NCI-H2029 treated with DMSO at 0.1 percent for 48 hours (cell line): ENCODE measurements at regions not wholly inside any gene's neighbourhood (a gene's known extent, or its start where the extent isn't known, plus 50 kb on each side); places are given as distances from the start of the nearest gene placed in this dataset.
"Not testable (repeated sequence)": the region's sequence is repeated elsewhere in the genome, so short reads cannot be mapped to it uniquely, and the experiment has no call there.

Experiments used
- DNase-seq: peaks from one replicate; lab custom pipeline; 2025; lab: John Stamatoyannopoulos, UW

DNA sequence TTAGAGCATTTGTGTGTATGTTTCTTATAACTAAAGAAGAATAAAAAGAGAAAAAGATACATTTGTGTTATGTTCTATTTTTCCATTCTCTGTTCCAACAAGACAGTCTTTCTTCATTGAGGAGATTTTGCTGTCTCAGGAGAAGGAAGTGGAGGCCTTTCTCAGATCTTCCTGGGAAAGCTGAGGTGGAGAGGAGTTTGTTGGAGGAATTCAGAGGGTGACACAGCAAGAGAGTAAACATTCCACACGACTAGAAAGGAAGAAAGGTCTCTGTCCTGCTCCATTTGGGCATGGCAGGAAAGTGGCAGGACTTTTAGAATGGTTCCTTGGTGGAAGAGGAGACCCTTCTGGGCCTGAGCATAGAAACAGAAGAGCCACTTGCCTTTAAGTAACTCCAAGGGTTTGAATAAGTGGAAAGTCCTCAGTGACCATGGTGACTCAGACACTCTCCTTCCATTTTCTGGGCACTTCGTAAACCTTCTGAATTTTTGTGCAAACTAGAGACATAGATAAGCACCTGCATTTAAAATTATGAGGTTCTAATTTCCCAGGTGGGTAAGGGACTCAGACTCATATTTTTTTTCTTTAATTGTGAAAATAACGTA is 52.3 kb upstream of the COL5A2 start:
- DNase-seq = no peak

DNA sequence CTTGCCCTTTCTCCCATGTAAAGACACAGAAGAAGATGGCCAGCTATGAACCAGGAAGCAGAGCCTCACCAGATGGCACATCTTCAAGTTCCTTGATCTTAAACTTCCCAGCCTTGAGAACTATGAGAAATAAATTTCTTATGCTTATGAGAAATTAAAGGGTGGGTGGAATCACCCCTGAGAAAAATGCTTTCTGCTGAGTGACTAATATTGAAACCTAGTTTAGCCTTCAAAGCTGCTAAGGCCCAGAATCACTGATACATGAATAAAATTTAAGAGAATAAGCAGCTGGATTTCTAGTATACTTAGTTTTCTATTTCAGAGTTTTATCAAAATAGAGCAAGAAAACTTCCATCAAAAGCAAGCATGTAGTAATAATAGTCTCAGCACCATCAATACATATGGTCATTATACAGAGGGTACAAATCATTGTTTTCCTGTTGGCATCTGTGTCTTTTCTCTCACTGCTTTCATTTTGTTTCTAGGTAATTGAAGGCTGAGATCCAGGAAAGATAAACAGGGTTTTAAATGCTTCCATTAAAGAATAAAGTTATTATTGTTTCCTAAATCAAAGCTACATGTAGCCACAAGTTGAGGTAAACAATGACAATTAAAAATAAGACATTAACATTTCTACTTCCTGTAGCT is 53.3 kb upstream of the COL5A2 start:
- DNase-seq = no peak

DNA sequence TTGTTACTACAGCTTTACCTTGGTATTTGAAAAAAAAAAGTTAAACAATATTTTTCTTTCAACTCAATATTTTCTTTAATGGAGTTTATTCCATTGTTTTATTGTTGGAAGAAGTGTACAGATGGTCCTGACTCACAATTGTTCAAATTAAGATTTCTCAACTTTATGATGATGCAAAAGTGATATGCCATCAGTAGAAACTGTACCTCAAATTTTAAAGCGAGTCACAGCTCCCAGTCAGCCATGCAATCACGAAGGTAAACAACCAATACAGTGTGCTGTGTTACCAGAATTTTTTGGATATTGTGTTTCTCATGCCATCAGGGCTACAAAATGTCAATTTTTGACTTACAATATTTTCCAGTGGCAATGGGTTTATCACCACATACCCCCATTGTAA is 54.0 kb upstream of the COL5A2 start:
- DNase-seq = no peak

DNA sequence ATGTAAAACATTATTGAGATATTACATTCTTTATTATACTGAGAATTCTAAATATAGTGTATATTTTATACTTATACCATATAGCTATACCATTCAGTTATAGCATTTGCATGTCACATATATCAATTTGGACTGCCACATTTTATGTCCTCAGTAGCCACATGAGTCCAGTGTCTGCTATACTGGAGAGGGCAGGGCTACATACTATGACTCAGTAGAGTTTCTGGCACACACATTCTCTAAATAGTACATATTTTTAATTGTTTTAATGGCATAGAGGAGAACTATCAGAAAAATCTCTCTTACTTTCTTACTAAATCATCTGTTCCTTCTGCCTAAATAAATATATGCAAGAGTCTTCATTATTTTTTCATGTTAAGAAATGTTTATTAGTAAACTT is 55.4 kb upstream of the COL5A2 start:
- no peak for DNase-seq

DNA sequence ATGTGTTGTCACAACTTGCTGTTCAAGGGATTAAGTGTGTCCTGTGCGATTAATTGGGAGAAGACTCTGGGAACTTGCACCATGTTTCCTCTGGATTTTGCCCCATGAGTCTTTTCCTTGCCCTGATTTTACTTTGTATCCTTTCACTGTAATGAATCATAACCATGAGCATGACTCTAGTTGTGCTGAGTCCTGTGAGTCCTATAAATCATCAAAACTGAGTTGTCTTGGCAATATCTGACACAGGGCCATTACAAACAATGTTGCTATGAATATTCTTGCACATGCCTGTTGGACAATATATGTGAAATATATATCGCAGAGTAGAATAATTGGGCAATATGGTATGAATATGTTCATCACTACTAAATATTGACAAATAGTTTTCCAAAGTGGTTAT is 56.5 kb upstream of the COL5A2 start:
- DNase-seq = no peak

DNA sequence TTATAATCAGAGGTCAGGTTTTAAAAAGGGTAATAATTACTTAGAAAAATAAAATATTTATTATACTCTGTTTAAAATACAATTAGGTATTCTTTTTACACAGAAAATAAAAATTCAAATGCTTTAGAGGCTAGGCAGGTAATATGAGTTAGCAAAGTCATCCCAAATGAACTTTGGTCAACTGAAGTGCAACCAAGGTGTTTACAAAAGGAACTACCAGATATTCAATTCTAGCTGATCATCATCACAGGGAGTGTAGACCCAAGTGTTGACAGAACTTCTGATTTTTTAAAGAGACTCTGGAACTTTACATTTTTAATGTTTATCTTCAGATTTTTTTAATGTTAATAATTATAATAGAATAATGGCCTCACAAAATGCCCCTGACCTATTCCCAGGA is 59.3 kb upstream of the COL5A2 start:
- DNase-seq = no peak

DNA sequence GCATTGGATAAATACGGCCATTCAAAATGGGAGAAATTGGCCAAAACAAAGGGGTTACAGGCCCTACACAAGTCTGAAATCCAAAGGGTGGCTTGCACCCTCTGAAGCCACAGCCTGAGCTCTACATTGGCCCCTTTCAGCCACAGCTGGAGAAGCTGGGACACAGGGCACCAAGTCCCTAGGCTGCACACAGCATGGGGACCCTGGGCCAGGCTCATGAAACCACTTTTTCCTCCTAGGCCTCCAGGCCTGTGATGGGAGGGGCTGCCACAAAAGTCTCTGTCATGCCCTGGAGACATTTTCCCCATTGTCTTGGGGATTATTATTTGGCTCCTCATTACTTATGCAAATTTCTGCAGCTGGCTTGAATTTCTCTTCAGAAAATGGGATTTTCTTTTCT is 64.3 kb upstream of the COL5A2 start:
- DNase-seq = not testable (repeated sequence)

DNA sequence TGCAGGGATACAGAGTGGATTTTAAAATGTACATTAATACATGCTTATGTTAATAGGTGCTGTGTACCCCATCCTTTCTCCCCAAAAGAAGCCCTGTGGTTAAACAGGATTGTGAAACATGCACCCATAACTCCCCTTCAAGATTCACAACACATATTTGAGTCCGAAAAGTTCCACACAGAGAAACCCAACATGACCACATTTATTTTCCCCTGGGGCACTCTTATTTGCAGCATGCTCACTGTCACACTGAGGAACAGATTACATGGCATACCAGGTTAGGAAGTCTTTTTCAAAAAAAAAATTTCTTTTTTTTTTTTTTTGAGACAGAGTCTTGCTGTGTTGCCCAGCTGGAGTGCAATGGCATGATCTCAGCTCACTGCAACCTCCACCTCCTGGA is 67.7 kb upstream of the COL5A2 start:
- no peak for DNase-seq

DNA sequence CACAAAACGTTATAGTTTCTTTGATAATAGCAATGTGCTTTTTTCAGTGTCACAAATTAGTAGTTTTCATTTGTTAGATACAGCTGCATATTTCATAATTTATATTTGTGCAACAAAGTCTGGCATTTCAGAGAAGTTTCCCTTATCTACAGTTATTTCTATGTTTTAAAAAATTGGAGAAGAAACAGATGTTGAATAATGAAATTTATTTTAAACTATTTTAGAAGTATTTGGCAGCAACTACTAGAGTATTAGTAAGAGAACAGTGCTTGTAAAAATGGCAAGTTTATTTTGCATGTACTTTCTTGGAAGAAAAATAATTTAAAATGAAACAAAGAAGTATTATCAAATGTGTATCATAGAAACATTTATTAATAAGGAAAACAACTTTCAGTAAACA is 68.6 kb upstream of the COL5A2 start:
- no peak for DNase-seq

DNA sequence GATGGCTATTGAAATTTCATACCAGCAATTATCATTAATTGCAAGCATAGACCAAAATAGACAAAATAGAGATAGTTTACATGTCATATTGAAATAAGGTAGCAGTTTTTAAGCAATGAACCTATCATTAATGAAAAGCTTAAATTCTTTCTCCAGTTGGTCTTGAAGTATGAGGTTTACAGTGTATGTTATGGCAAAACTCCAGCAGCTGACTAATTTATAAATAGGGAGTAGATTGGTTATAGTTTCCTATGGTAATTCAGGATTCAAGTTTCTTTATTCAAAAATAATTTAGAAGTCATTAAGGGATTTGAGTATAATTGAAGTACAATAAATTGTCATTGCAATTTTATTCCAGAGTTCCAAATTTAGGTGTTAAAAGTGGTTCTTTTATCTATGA is 69.6 kb upstream of the COL5A2 start:
- no peak for DNase-seq

DNA sequence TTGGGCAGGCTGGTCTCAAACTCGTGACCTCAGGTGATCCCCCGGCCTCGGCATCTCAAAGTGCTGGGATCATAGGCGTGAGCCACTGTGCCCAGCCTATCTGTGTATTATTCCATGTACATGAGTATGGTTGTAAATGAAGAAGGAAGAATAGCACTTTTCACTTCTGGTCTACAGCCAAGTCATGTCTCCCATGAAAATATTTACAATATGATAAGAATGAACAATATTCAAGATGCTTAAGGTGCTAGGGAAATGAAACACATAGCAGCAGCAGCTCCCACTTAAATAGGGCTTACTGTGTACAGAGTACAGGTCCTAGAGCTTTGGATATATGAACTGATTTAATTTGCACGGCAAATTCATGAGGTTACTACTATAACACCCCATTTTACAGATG is 70.3 kb upstream of the COL5A2 start:
- DNase-seq = no peak

DNA sequence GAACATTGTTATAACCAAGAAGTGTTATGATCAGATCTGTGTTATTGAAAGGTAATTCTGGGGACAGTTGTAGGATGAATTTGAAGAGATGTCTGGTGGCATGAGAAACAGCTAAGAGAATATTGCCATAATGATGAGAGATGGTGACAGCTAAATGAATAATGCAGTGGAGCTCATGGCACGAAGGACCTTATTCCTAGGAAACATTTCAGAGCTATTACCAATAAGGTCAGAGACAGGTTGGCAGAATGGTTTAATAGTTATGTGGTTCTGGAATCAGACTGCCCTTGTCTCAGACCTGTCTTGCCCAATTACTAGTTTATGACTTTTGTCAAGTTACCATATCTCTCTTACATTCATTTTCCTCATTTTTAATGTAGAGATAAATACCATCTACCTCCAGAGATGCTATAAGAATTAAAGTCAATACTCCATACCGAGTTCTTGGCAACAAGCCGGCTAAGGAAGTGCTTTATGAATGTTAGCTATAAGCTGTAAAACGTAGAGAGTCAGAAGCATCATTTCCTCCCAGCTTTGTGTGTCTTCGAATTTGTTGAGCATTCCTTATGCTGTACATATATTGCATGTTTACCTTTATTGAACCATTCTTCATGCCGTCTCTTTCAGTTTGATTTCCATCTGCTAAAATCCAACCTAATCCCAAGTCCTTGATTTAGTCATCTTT is 73.6 kb upstream of the COL5A2 start:
- no peak for DNase-seq

DNA sequence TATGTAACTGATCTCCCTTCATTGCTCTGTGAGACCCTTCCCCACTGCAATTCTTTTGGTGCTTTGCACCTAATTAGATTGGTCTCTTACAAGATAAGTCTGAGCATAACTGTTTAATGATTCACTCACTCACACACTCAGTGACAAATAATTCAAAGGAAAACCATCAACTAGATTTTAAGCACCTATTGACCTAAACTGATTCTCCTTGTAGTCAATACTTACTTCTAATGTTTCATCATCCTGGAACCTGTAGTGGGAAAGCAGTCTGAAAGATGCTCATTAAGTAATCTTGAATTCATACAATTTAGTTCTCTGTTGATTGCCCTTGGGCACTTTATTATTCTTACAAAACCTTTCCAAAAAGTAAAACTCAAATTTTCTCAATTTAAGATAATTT is 74.3 kb upstream of the COL5A2 start:
- DNase-seq = no peak

DNA sequence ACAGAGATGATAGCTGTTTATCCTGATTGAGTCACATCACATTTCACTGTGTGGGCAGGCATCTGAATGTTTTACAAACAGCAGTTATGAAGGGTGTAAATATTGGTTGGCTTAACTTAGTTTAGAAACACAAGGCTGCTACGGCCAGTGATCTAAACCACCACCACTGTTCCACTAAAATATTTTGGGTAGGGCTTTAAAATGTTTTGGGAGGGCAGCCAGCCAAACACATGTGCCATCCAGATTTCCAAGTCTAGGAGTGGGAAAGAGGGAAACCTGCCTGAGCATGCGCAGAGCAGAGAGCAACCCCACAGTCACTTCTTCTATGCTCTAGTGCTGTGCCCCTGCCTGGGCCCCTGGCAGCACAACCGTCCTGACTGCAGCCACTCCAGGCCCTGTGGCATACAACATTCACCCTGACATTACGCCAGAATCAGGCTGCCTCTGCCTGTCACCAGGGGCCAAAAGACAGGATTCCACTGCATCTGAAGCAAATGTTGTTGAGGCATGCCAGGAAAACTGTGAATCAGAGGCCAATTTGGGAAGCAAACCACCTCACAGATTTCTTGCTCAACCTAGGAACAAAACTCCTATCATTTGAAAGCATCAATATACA is 74.8 kb upstream of the COL5A2 start:
- no peak for DNase-seq

DNA sequence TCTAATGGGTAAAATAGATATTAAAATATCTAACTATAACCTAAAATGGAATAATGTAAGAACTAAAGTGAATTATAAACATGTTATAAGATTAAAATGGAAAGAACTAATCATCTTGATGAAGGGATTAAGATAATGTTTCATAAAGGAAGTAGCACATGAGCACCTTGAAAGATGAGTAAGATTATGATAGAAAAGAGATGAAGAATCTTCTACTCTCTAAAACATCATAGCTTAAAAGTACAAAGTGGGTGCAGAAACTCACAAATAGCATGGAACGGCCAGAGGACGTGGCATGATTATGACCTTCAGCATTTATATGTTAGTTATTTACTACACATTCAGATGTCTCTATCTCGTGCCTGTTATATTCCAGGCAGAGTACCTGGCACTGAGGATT is 76.2 kb upstream of the COL5A2 start:
- DNase-seq = no peak

DNA sequence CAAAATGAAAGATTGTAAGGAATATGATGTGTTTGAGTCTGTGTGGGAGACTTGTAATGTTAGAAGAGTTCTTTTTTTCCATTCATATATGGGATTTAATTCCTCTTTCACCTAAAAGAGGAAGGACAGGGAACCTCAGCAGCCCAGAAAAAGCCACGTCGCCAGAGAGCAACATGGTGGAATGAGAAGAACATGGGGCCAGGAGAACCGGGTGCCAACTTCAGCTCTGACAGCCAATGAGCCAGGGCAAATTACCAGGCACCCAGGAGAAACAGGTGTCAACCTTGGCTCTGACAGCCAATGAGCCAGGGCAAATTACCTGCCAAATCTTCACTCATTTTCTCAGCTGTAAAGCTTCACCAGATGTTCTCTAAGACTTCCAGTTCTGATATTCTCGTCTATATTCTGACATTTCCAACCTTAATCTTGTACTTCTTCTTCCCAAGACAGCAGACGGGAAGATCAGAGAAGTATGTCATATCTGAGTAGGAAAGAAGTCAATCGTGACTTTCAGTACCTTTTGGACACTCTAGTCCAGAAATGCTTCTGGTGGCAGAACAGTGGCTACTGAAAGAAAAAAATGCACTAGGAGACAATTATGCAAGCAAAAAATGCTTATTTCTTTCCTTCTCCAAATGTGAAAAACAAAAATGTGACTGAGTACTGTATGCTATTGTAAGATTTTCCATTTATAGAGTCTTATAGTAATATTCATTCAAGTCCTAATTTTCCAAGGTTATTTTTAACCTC is 79.2 kb upstream of the COL5A2 start:
- DNase-seq = no peak

DNA sequence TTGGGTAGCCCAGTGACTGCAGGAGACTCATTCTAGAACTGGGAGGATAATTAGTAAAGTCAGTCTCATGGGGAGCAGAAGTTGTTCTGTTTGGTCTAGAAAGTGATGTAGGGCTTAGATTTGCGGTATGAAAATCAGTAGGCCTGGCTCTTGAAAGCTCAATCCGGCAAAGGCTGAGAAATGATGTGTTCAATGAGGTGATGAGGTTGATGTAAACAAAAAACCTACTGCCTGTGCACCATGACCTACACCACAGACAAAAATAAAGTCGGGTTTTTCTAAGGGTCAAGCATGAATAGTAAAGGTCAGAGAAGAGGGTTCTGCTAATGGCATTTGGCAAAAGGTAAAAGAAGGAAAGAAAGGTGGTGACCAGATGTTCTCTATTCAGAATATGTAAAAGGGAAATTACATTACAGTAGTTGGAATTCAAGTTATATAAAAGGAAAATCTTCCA is 80.8 kb upstream of the COL5A2 start:
- DNase-seq = no peak

DNA sequence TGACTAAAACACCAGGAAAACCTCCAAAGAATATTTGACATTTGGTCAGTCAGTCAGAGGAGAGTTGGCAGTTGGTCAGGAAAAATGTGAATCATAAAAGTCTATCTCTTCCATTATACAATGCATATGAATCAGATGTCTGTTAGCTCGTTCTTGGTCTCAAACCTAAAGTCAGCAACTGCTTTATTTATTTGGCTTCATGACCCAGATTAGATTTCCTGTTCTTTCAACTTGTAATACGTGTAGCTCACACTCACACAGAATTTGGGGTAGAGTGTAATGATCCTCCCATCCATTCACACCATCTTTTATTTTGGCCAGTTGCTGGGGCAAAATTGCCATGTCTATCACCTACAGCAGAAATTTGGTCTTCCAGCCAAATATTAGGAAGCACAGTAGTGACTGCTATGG is 81.9 kb upstream of the COL5A2 start:
- no peak for DNase-seq

DNA sequence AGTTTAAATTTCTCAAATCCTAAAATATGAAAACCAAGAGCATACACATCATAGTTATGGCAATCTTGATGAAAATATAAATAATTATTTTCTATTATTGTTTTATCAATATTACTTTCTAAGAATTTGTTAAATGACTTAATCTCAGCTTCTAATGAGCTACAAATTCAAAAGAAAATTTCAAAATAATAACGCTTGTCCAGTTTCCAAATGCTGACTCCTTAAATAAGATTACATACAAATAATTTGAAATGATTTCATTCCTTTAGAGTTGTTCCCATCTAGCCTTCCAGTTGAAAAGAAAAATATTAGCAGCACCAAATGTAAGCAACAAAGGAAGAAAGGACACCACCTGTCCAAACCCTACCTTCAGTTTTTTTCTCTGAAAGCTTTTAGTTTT is 82.4 kb upstream of the COL5A2 start:
- DNase-seq = no peak

DNA sequence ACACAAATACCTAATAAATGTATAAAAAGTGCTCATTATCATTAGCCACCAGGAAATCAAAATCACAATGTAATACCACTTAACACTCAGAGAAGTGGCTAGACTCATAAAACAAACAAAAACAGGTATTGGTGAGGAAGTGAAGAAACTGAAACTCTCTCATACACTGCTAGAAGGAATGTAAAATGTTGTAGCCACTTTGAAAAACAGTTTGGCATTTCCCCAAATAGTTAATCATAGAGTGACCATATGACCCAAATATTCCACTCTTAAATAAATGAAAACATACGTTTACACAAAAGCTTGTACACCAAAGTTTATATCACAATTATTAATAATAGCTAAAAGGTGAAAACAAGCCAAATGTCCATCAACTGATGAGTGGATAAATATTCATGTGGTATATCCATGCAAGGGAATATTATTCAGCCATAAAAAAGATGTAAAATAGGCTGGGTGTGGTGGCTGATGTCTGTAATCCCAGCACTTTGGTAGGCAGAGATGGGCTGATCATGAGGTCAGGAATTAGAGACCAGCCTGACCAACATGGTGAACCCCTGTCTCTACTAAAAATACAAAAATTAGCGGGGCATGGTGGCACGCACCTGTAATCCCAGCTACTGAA is 86.2 kb upstream of the COL5A2 start:
- DNase-seq = no peak

DNA sequence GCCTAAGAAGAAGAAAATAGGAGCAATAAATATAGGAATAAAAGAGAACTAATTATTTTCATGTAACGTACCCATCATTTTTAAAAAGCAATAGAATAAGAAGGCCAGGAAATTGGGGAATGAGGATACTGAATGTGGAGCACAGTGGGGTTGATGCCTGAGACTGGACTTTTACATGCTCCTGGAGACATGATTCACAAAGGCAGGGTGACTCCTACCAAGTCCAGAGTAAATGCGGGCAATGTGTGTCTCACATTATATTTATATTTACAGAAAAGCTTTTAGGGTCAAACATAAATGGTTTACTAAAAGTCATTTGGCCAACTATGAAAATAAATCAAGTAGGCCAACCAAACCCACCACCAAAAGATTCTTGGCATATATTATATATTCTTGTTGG is 87.9 kb upstream of the COL5A2 start:
- no peak for DNase-seq
